GM23338 (cell line): ENCODE measurements at regions not wholly inside any gene's neighbourhood (a gene's known extent, or its start where the extent isn't known, plus 50 kb on each side); places are given as distances from the start of the nearest gene placed in this dataset.

Experiments
- ATAC-seq: fragments of 200-7000 bp; cut with Tn5 transposase; 3 replicates; pipeline ENCODE4 v1.9.1; 2020
- DNase-seq: peaks from one replicate; pipeline ENCODE4 v3.0.0-alpha.2; 2015; ENCODE audit warnings: low spot score
- H2AFZ ChIP-seq: fragments of 200-600 bp; sonication (generic); 2 replicates; pipeline ENCODE4 v1.8.0; 2016; ENCODE audit warnings: antibody characterized with exemption, mild to moderate bottlenecking, moderate library complexity
- H3F3A ChIP-seq: fragments of 200-600 bp; sonication (generic); replicated peaks from 2 replicates; pipeline ENCODE4 v1.8.0; 2017; ENCODE audit warnings: antibody characterized with exemption, mixed run types, low read depth
- H3K27ac ChIP-seq: fragments of 200-600 bp; sonication (generic); 2 replicates; pipeline ENCODE4 v1.6.1; 2016; ENCODE audit warnings: low read depth
- H3K27me3 ChIP-seq: fragments of 200-600 bp; sonication (generic); 2 replicates; pipeline ENCODE4 v1.8.0; 2016; ENCODE audit warnings: mild to moderate bottlenecking, mixed run types, moderate library complexity; ENCODE audit not compliant: insufficient read depth
- H3K36me3 ChIP-seq: fragments of 200-600 bp; sonication (generic); 2 replicates; pipeline ENCODE4 v1.8.0; 2016; ENCODE audit warnings: mild to moderate bottlenecking; ENCODE audit not compliant: insufficient read depth
- H3K4me1 ChIP-seq: fragments of 200-600 bp; sonication (generic); 2 replicates; pipeline ENCODE4 v1.8.0; 2016; ENCODE audit warnings: mild to moderate bottlenecking, moderate library complexity; ENCODE audit not compliant: insufficient read depth
- H3K4me2 ChIP-seq: fragments of 200-600 bp; sonication (generic); 2 replicates; pipeline ENCODE4 v1.7.1; 2017; ENCODE audit warnings: mixed run types
- H3K4me3 ChIP-seq: fragments of 200-600 bp; sonication (generic); 2 replicates; pipeline ENCODE4 v1.6.1; 2016; ENCODE audit warnings: mixed run types
- H3K79me2 ChIP-seq: fragments of 200-600 bp; sonication (generic); replicated peaks from 2 replicates; pipeline ENCODE4 v1.8.0; 2017; ENCODE audit warnings: mild to moderate bottlenecking; ENCODE audit not compliant: insufficient read depth
- H3K9me2 ChIP-seq: fragments of 200-600 bp; sonication (generic); 2 replicates; pipeline ENCODE4 v1.8.0; 2017; ENCODE audit not compliant: insufficient read depth
- H4K20me1 ChIP-seq: fragments of 200-600 bp; sonication (generic); replicated peaks from 2 replicates; pipeline ENCODE4 v1.8.0; 2017; ENCODE audit warnings: mild to moderate bottlenecking; ENCODE audit not compliant: insufficient read depth
- H3K27ac Mint-ChIP-seq: 2 replicates; pipeline ENCODE4 v1.8.0; 2020; ENCODE audit warnings: inconsistent platforms, mild to moderate bottlenecking, moderate library complexity, mixed read lengths
- H3K27me3 Mint-ChIP-seq: 3 replicates; pipeline ENCODE4 v1.8.0; 2022; ENCODE audit warnings: low read depth, mild to moderate bottlenecking, moderate library complexity, mixed read lengths, inconsistent platforms; ENCODE audit not compliant: insufficient read depth, poor library complexity
- H3K36me3 Mint-ChIP-seq: 3 replicates; pipeline ENCODE4 v1.8.0; 2021; ENCODE audit warnings: low read depth, mild to moderate bottlenecking, inconsistent platforms, moderate library complexity, mixed read lengths
- H3K4me1 Mint-ChIP-seq: 3 replicates; pipeline ENCODE4 v1.8.0; 2020; ENCODE audit warnings: mild to moderate bottlenecking, inconsistent platforms, mixed read lengths
- H3K4me3 Mint-ChIP-seq: 3 replicates; pipeline ENCODE4 v1.8.0; 2021; ENCODE audit warnings: moderate library complexity, mild to moderate bottlenecking, inconsistent platforms, mixed read lengths
- H3K9me3 Mint-ChIP-seq: 3 replicates; pipeline ENCODE4 v1.8.0; 2020; ENCODE audit warnings: moderate library complexity, mild to moderate bottlenecking, inconsistent platforms, mixed read lengths
- TF ChIP-seq, protein P1 (sequence below): fragments of 250-450 bp; sonication (Bioruptor Pico); IDR thresholded peaks from 2 replicates; pipeline ENCODE4 v1.5.0; 2020; ENCODE audit warnings: mild to moderate bottlenecking, moderate library complexity
- TF ChIP-seq, protein P2 (sequence below): IDR thresholded peaks from 2 replicates; pipeline ENCODE4 v1.6.1; 2016; ENCODE audit warnings: antibody characterized with exemption

GRCh38 chr2:175606010-175606841 is 395.8 kb downstream of the LNPK start (continued):
- TF ChIP-seq, protein P1, sequence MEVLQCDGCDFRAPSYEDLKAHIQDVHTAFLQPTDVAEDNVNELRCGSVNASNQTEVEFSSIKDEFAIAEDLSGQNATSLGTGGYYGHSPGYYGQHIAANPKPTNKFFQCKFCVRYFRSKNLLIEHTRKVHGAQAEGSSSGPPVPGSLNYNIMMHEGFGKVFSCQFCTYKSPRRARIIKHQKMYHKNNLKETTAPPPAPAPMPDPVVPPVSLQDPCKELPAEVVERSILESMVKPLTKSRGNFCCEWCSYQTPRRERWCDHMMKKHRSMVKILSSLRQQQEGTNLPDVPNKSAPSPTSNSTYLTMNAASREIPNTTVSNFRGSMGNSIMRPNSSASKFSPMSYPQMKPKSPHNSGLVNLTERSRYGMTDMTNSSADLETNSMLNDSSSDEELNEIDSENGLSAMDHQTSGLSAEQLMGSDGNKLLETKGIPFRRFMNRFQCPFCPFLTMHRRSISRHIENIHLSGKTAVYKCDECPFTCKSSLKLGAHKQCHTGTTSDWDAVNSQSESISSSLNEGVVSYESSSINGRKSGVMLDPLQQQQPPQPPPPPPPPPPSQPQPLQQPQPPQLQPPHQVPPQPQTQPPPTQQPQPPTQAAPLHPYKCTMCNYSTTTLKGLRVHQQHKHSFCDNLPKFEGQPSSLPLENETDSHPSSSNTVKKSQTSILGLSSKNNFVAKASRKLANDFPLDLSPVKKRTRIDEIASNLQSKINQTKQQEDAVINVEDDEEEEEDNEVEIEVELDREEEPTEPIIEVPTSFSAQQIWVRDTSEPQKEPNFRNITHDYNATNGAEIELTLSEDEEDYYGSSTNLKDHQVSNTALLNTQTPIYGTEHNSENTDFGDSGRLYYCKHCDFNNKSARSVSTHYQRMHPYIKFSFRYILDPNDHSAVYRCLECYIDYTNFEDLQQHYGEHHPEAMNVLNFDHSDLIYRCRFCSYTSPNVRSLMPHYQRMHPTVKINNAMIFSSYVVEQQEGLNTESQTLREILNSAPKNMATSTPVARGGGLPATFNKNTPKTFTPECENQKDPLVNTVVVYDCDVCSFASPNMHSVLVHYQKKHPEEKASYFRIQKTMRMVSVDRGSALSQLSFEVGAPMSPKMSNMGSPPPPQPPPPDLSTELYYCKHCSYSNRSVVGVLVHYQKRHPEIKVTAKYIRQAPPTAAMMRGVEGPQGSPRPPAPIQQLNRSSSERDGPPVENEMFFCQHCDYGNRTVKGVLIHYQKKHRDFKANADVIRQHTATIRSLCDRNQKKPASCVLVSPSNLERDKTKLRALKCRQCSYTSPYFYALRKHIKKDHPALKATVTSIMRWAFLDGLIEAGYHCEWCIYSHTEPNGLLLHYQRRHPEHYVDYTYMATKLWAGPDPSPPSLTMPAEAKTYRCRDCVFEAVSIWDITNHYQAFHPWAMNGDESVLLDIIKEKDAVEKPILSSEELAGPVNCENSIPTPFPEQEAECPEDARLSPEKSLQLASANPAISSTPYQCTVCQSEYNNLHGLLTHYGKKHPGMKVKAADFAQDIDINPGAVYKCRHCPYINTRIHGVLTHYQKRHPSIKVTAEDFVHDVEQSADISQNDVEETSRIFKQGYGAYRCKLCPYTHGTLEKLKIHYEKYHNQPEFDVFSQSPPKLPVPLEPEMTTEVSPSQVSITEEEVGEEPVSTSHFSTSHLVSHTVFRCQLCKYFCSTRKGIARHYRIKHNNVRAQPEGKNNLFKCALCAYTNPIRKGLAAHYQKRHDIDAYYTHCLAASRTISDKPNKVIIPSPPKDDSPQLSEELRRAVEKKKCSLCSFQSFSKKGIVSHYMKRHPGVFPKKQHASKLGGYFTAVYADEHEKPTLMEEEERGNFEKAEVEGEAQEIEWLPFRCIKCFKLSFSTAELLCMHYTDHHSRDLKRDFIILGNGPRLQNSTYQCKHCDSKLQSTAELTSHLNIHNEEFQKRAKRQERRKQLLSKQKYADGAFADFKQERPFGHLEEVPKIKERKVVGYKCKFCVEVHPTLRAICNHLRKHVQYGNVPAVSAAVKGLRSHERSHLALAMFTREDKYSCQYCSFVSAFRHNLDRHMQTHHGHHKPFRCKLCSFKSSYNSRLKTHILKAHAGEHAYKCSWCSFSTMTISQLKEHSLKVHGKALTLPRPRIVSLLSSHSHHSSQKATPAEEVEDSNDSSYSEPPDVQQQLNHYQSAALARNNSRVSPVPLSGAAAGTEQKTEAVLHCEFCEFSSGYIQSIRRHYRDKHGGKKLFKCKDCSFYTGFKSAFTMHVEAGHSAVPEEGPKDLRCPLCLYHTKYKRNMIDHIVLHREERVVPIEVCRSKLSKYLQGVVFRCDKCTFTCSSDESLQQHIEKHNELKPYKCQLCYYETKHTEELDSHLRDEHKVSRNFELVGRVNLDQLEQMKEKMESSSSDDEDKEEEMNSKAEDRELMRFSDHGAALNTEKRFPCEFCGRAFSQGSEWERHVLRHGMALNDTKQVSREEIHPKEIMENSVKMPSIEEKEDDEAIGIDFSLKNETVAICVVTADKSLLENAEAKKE (CRISPR knock-in tag): no peak

DNA sequence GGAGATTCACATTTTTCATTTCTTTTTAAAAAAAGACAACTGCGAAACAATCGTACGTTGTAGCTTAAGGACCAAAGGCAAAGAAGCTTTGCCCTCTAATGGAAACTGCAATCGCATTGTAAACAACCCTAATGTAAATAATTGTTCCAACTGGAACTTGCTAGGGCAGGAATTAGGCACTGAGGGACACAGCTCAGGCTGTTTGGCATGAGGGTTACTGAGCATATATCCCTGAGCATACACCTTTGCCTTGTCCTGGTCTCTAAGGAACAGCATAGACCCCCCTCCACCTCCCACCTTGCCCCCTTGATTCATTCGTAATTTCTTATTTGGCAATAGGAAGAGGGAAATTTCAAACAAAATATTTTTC is 396.4 kb downstream of the LNPK start:
- H3K9me3 Mint-ChIP-seq: no peaks in the 10 kb centered on the region
- peak; percentile 65 for ATAC-seq

More for the DNA sequence above, 396.4 kb downstream of the LNPK start:
- H3K27me3 ChIP-seq: no peaks in the 10 kb centered on the region
- peaks cover 2% of the 10 kb centered on the region for H3K27me3 Mint-ChIP-seq
- DNase-seq: no peak
- TF ChIP-seq, protein P2, sequence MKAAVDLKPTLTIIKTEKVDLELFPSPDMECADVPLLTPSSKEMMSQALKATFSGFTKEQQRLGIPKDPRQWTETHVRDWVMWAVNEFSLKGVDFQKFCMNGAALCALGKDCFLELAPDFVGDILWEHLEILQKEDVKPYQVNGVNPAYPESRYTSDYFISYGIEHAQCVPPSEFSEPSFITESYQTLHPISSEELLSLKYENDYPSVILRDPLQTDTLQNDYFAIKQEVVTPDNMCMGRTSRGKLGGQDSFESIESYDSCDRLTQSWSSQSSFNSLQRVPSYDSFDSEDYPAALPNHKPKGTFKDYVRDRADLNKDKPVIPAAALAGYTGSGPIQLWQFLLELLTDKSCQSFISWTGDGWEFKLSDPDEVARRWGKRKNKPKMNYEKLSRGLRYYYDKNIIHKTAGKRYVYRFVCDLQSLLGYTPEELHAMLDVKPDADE: no peak
- H3K27ac Mint-ChIP-seq: peak overlapping the region; percentile 38; the same call in 1 of the 2 replicates
- no peak overlapping the region for H3K27ac ChIP-seq
- H3K36me3 ChIP-seq: no peaks in the 10 kb centered on the region
- peak overlapping the region; percentile 45 for H3K4me2 ChIP-seq
- H3K36me3 Mint-ChIP-seq: no peaks in the 10 kb centered on the region
- H3K4me3 Mint-ChIP-seq: no peak overlapping the region; the same call in 2 of the 3 replicates
- no peaks in the 10 kb centered on the region for H4K20me1 ChIP-seq
- peaks cover 18% of the 10 kb centered on the region for H3K4me1 Mint-ChIP-seq
- H3K4me1 ChIP-seq: peaks cover 35% of the 10 kb centered on the region
- no peak overlapping the region for H2AFZ ChIP-seq
- no peaks in the 10 kb centered on the region for H3K79me2 ChIP-seq
- no peaks in the 10 kb centered on the region for H3K9me2 ChIP-seq
- no peak overlapping the region for H3K4me3 ChIP-seq
- H3F3A ChIP-seq: no peaks in the 10 kb centered on the region
